Prostate gland (tissue), 2 donors: ENCODE measurements at regions not wholly inside any gene's neighbourhood (a gene's known extent, or its start where the extent isn't known, plus 50 kb on each side); places are given as distances from the start of the nearest gene placed in this dataset.

Source experiments
- DNase-seq: peaks from one replicate; pipeline ENCODE4 v3.0.0-alpha.2; 2019; ENCODE audit warnings: low spot score
- H3K27ac ChIP-seq, 2 donors: fragments of 200-600 bp; sonication (generic); 2 replicates each; pipeline ENCODE4 v1.5.1; 2017 to 2019
- H3K27me3 ChIP-seq: fragments of 200-600 bp; sonication (generic); replicated peaks from 2 replicates; pipeline ENCODE4 v1.5.1; 2019; ENCODE audit not compliant: insufficient read depth
- H3K36me3 ChIP-seq, 2 donors: fragments of 200-600 bp; sonication (generic); 1 replicate in 1 of 2; 2 replicates in 1 of 2; pipeline versions ENCODE4 v1.5.1 to v1.8.1; 2017 to 2019
- H3K4me1 ChIP-seq: fragments of 200-600 bp; sonication (generic); replicated peaks from 2 replicates; pipeline ENCODE4 v1.5.1; 2019
- H3K4me3 ChIP-seq, 2 donors: fragments of 200-600 bp; sonication (generic); 2 replicates each; pipeline ENCODE4 v1.5.1; 2017 to 2019
- H3K9me3 ChIP-seq: fragments of 200-600 bp; sonication (generic); 2 replicates; pipeline ENCODE4 v1.5.1; 2017
- POLR2A ChIP-seq: fragments of 450-650 bp; IDR thresholded peaks from one replicate; pipeline ENCODE4 v1.6.1; 2016; ENCODE audit warnings: antibody characterized with exemption, mild to moderate bottlenecking
- POLR2AphosphoS5 ChIP-seq: sonication (generic); formaldehyde crosslinking; IDR thresholded peaks from one replicate; pipeline ENCODE4 v1.6.1; 2017; ENCODE audit warnings: antibody characterized with exemption
- WGBS: methylation state at CpG from one replicate; pipeline ENCODE4 v1.1.5; 2018; 5-methylcytosine and 5-hydroxymethylcytosine counted together
- intact Hi-C: fragments of 100-400 bp; cut with DNase I; formaldehyde crosslinking; loops from one replicate; pipeline ENCODE4 v1.14.2; 2022
- TF ChIP-seq, protein P1 (sequence below), 4 experiments: fragments of 200-600 bp in 2 of 4; fragments of 450-650 bp in 2 of 4; sonication (generic) in 2 of 4; IDR thresholded peaks; 1 replicate in 3 of 4; 2 replicates in 1 of 4; pipeline ENCODE4 v1.5.1; 2016 to 2019; ENCODE audit warnings: antibody characterized with exemption in 4 of 4, mild to moderate bottlenecking in 2 of 4, moderate library complexity in 2 of 4

DNA sequence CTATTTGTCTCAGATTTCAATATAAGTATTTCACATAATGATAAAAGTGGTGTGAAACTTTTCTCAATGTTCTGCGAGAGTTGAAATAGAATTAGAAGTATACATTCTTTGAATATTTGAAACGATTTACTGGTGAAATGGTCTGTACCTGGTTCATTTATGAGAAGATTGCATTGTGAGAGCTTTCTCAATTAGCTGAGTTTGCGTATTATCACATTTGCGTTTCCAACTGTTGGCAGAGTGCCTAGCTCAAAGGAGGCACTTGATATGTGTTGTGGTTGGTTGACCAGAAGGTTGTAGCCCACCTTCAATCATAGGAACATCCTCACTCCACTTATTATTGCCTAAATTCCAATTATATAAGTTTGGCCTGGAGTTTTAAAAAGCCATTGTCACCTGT, 58.8 kb upstream of the EXOC2 start:
- TF ChIP-seq POLR2A (no peak), POLR2AphosphoS5 (no peak)
- TF ChIP-seq, protein P1, sequence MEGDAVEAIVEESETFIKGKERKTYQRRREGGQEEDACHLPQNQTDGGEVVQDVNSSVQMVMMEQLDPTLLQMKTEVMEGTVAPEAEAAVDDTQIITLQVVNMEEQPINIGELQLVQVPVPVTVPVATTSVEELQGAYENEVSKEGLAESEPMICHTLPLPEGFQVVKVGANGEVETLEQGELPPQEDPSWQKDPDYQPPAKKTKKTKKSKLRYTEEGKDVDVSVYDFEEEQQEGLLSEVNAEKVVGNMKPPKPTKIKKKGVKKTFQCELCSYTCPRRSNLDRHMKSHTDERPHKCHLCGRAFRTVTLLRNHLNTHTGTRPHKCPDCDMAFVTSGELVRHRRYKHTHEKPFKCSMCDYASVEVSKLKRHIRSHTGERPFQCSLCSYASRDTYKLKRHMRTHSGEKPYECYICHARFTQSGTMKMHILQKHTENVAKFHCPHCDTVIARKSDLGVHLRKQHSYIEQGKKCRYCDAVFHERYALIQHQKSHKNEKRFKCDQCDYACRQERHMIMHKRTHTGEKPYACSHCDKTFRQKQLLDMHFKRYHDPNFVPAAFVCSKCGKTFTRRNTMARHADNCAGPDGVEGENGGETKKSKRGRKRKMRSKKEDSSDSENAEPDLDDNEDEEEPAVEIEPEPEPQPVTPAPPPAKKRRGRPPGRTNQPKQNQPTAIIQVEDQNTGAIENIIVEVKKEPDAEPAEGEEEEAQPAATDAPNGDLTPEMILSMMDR (IDR thresholded peaks at IDR 0.05), result no peak
- 58% methylated on average over 4 of the region's 4 CpGs for WGBS
- Histone ChIP-seq H3K4me1 (no peaks in the 10 kb centered on the region), H3K27ac (no peak overlapping the region), H3K4me3 (no peak overlapping the region), H3K27me3 (no peaks in the 10 kb centered on the region), H3K36me3 (no peaks in the 10 kb centered on the region), H3K9me3 (no peaks in the 10 kb centered on the region)
- intact Hi-C loops, result no loop called here
- DNase-seq, result no peak

DNA sequence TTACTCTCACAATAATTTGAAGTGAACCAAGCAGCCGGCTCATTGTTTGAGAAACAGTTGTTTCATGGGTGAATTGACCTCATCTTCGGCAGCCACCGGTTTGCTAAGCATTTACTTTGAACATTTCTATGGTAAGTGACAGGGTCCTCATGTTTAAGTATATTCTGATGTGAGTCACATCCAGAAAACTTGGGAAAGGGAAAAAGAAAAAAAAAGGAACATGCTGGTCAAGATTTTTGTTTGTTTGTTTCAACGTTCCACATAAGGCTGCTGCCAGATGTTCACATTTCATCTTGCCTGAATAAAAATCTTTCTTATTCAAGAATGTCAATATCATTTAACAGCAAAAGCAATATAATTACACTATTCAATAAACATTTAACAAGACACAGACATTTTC, 55.0 kb upstream of the EXOC2 start:
- WGBS, result 71% methylated on average over 4 of the region's 4 CpGs
- Histone ChIP-seq H3K27me3 (no peaks in the 10 kb centered on the region), H3K27ac (no peak overlapping the region), H3K9me3 (no peaks in the 10 kb centered on the region), H3K4me1 (no peaks in the 10 kb centered on the region), H3K36me3 (no peaks in the 10 kb centered on the region), H3K4me3 (no peak overlapping the region)
- intact Hi-C loops, result no loop called here
- TF ChIP-seq POLR2A (no peak), POLR2AphosphoS5 (no peak)
- TF ChIP-seq, protein P1 (IDR thresholded peaks at IDR 0.05), result no peak
- DNase-seq, result no peak

- no peak overlapping the region for H3K27ac ChIP-seq
- no peak for DNase-seq
- no peak overlapping the region for H3K4me3 ChIP-seq
- TF ChIP-seq, protein P1 (IDR thresholded peaks at IDR 0.05), result no peak
- TF ChIP-seq POLR2A (no peak), POLR2AphosphoS5 (no peak)
- H3K36me3 ChIP-seq, result no peaks in the 10 kb centered on the region
- intact Hi-C loops, result no loop called here
- H3K9me3 ChIP-seq, result no peaks in the 10 kb centered on the region
- WGBS, result 55% methylated on average over 4 of the region's 4 CpGs
- no peaks in the 10 kb centered on the region for H3K4me1 ChIP-seq
- H3K27me3 ChIP-seq, result no peaks in the 10 kb centered on the region
Measured at GRCh38 chr6:747028-747427, 54.1 kb upstream of the EXOC2 start.

DNA sequence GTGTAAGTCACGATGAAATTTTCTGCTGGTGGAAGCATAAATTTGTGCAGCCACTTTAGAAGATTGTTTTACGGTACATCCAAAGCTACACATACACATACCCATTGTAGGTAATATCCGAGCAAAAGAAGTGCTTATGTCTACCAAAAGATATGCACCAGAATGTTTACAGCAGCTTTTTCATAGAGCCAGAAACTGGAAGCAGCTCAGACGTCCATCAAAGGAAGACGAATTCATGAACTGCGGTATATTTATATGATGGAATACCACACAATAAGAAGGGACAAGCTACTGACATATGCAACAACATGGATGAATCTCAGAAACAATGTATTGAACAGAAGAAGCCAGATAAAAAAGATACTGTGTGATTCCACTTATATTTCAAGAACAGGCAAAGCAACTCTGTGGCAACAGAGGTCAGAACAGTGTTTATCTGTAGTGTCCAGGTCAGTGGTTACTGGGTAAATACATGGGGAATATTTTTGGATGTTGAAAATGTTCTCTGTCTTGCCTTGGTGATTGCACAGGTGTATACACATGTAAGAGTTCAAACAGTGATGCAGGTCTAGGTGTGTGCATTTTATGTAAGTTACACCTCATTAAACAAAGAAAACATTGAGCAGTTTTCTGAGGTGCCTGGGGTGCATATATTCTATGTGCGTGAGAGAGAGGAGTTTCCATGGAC, 51.9 kb upstream of the EXOC2 start:
- 92% methylated on average over 7 of the region's 7 CpGs for WGBS
- intact Hi-C loops, result no loop called here

More for the DNA sequence above, 51.9 kb upstream of the EXOC2 start:
- no peak for DNase-seq
- H3K4me1 ChIP-seq, result no peaks in the 10 kb centered on the region
- no peaks in the 10 kb centered on the region for H3K27me3 ChIP-seq
- H3K4me3 ChIP-seq, result no peak overlapping the region
- H3K9me3 ChIP-seq, result no peaks in the 10 kb centered on the region
- H3K36me3 ChIP-seq, result no peaks in the 10 kb centered on the region
- H3K27ac ChIP-seq, result no peak overlapping the region
- TF ChIP-seq POLR2AphosphoS5 (no peak), POLR2A (no peak)
- TF ChIP-seq, protein P1 (IDR thresholded peaks at IDR 0.05), result no peak
